HepG2 (cell line): ENCODE measurements at regions not wholly inside any gene's neighbourhood (a gene's known extent, or its start where the extent isn't known, plus 50 kb on each side); places are given as distances from the start of the nearest gene placed in this dataset.

ENCODE experiments used
- CBFB ChIP-seq: sonication (generic); formaldehyde crosslinking; IDR thresholded peaks from 2 replicates; pipeline ENCODE4 v1.4.0; 2020; ENCODE audit warnings: missing genetic modification reagents
- HNRNPK ChIP-seq: fragments of 200-400 bp; formaldehyde crosslinking; IDR thresholded peaks from 2 replicates; pipeline ENCODE4 v1.6.1; 2018; ENCODE audit warnings: low read length, low read depth, moderate library complexity, mild to moderate bottlenecking; ENCODE audit not compliant: poor library complexity, severe bottlenecking
- HOXD1 ChIP-seq: sonication (generic); formaldehyde crosslinking; IDR thresholded peaks from 2 replicates; pipeline ENCODE4 v1.5.0; 2020; ENCODE audit warnings: missing genetic modification reagents
- TF ChIP-seq, protein P1 (sequence below): IDR thresholded peaks from 2 replicates; pipeline ENCODE4 v1.6.1; 2012; ENCODE audit warnings: low read length, improper control_type of control experiment
- TF ChIP-seq, protein P2 (sequence below): sonication (generic); formaldehyde crosslinking; IDR thresholded peaks from 2 replicates; pipeline ENCODE4 v1.5.0; 2020; ENCODE audit warnings: mild to moderate bottlenecking, missing genetic modification reagents, moderate library complexity

DNA sequence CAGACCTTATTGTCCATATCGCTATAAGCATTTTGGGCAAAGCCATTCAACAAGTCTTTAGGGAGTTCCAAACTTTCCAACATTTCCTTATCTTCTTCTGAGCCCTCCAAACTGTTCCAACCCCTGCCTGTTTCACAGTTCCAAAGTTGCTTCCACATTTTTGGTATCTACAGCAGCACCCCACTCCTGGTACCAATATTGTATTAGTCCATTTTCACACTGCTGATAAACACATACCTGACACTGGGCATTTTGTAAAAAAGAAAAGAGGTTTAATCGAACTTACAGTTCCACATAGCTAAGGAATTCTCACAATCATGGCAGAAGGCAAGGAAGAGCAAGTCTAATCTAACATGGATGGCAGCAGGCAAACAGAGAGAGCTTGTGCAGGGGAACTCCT is 834.1 kb upstream of the GBE1 start:
- TF ChIP-seq CBFB, result no peak
- TF ChIP-seq HNRNPK, result no peak
- TF ChIP-seq, protein P1, sequence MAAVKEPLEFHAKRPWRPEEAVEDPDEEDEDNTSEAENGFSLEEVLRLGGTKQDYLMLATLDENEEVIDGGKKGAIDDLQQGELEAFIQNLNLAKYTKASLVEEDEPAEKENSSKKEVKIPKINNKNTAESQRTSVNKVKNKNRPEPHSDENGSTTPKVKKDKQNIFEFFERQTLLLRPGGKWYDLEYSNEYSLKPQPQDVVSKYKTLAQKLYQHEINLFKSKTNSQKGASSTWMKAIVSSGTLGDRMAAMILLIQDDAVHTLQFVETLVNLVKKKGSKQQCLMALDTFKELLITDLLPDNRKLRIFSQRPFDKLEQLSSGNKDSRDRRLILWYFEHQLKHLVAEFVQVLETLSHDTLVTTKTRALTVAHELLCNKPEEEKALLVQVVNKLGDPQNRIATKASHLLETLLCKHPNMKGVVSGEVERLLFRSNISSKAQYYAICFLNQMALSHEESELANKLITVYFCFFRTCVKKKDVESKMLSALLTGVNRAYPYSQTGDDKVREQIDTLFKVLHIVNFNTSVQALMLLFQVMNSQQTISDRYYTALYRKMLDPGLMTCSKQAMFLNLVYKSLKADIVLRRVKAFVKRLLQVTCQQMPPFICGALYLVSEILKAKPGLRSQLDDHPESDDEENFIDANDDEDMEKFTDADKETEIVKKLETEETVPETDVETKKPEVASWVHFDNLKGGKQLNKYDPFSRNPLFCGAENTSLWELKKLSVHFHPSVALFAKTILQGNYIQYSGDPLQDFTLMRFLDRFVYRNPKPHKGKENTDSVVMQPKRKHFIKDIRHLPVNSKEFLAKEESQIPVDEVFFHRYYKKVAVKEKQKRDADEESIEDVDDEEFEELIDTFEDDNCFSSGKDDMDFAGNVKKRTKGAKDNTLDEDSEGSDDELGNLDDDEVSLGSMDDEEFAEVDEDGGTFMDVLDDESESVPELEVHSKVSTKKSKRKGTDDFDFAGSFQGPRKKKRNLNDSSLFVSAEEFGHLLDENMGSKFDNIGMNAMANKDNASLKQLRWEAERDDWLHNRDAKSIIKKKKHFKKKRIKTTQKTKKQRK, result no peak
- no peak for TF ChIP-seq HOXD1 (CRISPR knock-in tag)
- TF ChIP-seq, protein P2, sequence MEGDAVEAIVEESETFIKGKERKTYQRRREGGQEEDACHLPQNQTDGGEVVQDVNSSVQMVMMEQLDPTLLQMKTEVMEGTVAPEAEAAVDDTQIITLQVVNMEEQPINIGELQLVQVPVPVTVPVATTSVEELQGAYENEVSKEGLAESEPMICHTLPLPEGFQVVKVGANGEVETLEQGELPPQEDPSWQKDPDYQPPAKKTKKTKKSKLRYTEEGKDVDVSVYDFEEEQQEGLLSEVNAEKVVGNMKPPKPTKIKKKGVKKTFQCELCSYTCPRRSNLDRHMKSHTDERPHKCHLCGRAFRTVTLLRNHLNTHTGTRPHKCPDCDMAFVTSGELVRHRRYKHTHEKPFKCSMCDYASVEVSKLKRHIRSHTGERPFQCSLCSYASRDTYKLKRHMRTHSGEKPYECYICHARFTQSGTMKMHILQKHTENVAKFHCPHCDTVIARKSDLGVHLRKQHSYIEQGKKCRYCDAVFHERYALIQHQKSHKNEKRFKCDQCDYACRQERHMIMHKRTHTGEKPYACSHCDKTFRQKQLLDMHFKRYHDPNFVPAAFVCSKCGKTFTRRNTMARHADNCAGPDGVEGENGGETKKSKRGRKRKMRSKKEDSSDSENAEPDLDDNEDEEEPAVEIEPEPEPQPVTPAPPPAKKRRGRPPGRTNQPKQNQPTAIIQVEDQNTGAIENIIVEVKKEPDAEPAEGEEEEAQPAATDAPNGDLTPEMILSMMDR (CRISPR knock-in tag), result no peak
